ENCODE measurements at regions not wholly inside any gene's neighbourhood (a gene's known extent, or its start where the extent isn't known, plus 50 kb on each side); places are given as distances from the start of the nearest gene placed in this dataset.

- no peaks in the 10 kb centered on the region for H3K27me3 ChIP-seq
- no peaks in the 10 kb centered on the region for H3K4me1 ChIP-seq
- intact Hi-C loops (cut with DNase I) = no loop called here
- H3K4me3 ChIP-seq = no peak overlapping the region
- no peak for DNase-seq
- H3K27ac ChIP-seq = no peak overlapping the region
- TF ChIP-seq CTCF (IDR thresholded peaks at IDR 0.05) = no peak
- no peak overlapping the region for H3K9ac ChIP-seq (ENCODE audit: low read depth in 2 of 2, low read length in 2 of 2)
- no peaks in the 10 kb centered on the region for H3K36me3 ChIP-seq
- no peaks in the 10 kb centered on the region for H3K9me3 ChIP-seq
These were observed 158.7 kb upstream of the APCDD1 start for GRCh38 chr18:10295751-10296150.

- TF ChIP-seq CTCF (IDR thresholded peaks at IDR 0.05) = no peak
- no peaks in the 10 kb centered on the region for H3K4me1 ChIP-seq
These were observed 157.9 kb upstream of the APCDD1 start for GRCh38 chr18:10296491-10296890.

GRCh38 chr18:10297086-10297485, 157.3 kb upstream of the APCDD1 start:
- intact Hi-C loops (cut with DNase I) = no loop called here
- DNase-seq = no peak
- no peak overlapping the region for H3K9ac ChIP-seq (ENCODE audit: low read depth in 2 of 2, low read length in 2 of 2)
- no peaks in the 10 kb centered on the region for H3K36me3 ChIP-seq
- no peak for TF ChIP-seq CTCF (IDR thresholded peaks at IDR 0.05)
- no peak overlapping the region for H3K4me3 ChIP-seq
- H3K4me1 ChIP-seq = no peaks in the 10 kb centered on the region
- H3K9me3 ChIP-seq = no peaks in the 10 kb centered on the region
- no peak overlapping the region for H3K27ac ChIP-seq
- no peaks in the 10 kb centered on the region for H3K27me3 ChIP-seq

More at GRCh38 chr18:10296491-10296890, 157.9 kb upstream of the APCDD1 start:
- no peak for DNase-seq
- intact Hi-C loops (cut with DNase I) = no loop called here
- Histone ChIP-seq H3K36me3 (no peaks in the 10 kb centered on the region), H3K4me3 (no peak overlapping the region), H3K27me3 (no peaks in the 10 kb centered on the region), H3K9ac (ENCODE audit: low read depth in 2 of 2, low read length in 2 of 2) (no peak overlapping the region), H3K27ac (no peak overlapping the region), H3K9me3 (no peaks in the 10 kb centered on the region)

DNA sequence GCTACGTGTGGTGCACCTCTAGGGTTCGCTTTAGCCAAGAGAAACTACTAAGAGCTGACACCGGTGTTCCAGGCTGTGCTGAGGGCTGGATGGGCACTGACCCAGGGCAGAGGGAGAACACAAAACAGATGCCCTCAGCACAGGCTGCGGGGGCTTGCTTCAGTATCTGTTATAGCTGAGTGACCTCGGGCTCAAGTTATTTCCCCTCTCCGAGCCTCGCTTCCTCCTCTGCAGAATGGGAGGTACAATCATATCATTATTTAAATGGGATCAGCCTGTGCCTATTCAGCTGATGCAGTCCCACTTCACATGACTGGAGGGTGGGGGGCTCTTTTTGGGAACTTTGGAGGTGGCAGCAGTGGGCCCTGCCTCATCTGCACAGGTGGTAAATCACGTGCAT, 156.1 kb upstream of the APCDD1 start:
- Histone ChIP-seq H3K27ac (no peak overlapping the region), H3K9ac (ENCODE audit: low read depth in 2 of 2, low read length in 2 of 2) (no peak overlapping the region), H3K27me3 (no peaks in the 10 kb centered on the region), H3K4me3 (no peak overlapping the region), H3K9me3 (no peaks in the 10 kb centered on the region), H3K36me3 (no peaks in the 10 kb centered on the region), H3K4me1 (no peaks in the 10 kb centered on the region)
- intact Hi-C loops (cut with DNase I) = no loop called here
- no peak for TF ChIP-seq CTCF (IDR thresholded peaks at IDR 0.05)
- no peak for DNase-seq

DNA sequence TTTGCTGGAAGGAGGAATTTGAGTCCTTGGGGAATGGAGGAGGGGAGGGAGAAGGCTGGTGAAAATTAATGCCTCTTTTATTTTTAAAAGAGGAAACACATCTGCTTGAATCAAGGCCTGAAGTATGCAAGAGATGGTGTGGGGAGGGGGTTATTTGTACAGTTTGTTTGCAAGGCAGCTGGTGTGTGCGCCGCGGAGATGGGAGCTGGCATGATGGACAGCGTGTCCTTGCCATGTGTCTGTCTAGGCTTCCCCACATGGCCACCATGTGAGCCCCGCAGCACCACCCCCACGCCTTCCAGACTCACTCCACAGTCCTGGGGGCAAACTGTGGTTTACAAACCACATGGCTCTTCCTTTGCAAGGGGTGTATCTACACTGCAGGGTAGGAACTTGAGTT, 154.8 kb upstream of the APCDD1 start:
- DNase-seq = no peak
- no peak overlapping the region for H3K4me3 ChIP-seq
- no peaks in the 10 kb centered on the region for H3K4me1 ChIP-seq
- no peak overlapping the region for H3K9ac ChIP-seq (ENCODE audit: low read depth in 2 of 2, low read length in 2 of 2)
- no peaks in the 10 kb centered on the region for H3K36me3 ChIP-seq
- H3K27me3 ChIP-seq = no peaks in the 10 kb centered on the region
- intact Hi-C loops (cut with DNase I) = no loop called here
- H3K27ac ChIP-seq = no peak overlapping the region
- no peak for TF ChIP-seq CTCF (IDR thresholded peaks at IDR 0.05)
- no peaks in the 10 kb centered on the region for H3K9me3 ChIP-seq

DNA sequence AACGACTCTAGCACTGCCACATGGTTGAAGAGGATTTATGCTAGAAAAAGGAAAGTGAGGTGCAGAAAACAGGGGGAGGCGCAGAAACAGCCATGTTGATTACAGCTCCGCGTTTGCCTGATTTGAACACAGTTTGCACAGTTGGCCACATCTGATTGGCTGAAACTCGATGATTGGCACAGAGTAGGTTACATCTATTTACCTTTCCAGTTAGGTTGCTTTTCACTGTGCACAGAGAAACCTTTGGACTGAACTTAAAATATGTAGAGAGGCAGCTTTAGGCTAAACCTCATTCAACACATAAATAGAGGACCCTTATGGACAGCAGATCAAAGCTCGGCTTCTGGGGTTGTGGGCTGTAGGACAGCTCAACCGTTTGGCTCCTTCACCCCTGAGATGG, 153.7 kb upstream of the APCDD1 start:
- Histone ChIP-seq H3K27me3 (no peaks in the 10 kb centered on the region), H3K4me1 (no peaks in the 10 kb centered on the region), H3K4me3 (no peak overlapping the region), H3K36me3 (no peaks in the 10 kb centered on the region), H3K27ac (no peak overlapping the region), H3K9me3 (no peaks in the 10 kb centered on the region), H3K9ac (ENCODE audit: low read depth in 2 of 2, low read length in 2 of 2) (no peak overlapping the region)
- intact Hi-C loops (cut with DNase I) = no loop called here
- no peak for DNase-seq
- TF ChIP-seq CTCF (IDR thresholded peaks at IDR 0.05) = no peak

Data from colonic mucosa (tissue), 4 donors.